OCI-LY3 (cell line): ENCODE measurements at regions not wholly inside any gene's neighbourhood (a gene's known extent, or its start where the extent isn't known, plus 50 kb on each side); places are given as distances from the start of the nearest gene placed in this dataset.

ENCODE experiments used
- H2AFZ ChIP-seq: fragments of 200-600, 300-600 bp; shearing (Covaris generic); 2 replicates; pipeline ENCODE4 v1.6.0; 2014; ENCODE audit warnings: antibody characterized with exemption, low read depth, low read length
- H3K27ac ChIP-seq: fragments of 200-600, 300-600 bp; sonication (generic); 2 replicates; pipeline ENCODE4 v1.5.1; 2014; ENCODE audit warnings: mild to moderate bottlenecking, low read length, moderate library complexity, mixed read lengths
- H3K27me3 ChIP-seq: fragments of 200-600, 300-600 bp; sonication (generic); 2 replicates; pipeline ENCODE4 v1.6.1; 2014; ENCODE audit warnings: low read depth, low read length, mixed read lengths
- H3K36me3 ChIP-seq: fragments of 200-600, 300-600 bp; sonication (generic); replicated peaks from 2 replicates; pipeline ENCODE3; 2014; ENCODE audit warnings: low read depth, low read length, mixed read lengths
- H3K4me1 ChIP-seq: fragments of 300-600, 200-600 bp; sonication (generic); 2 replicates; pipeline ENCODE4 v1.6.1; 2014; ENCODE audit warnings: low read length, mixed read lengths
- H3K4me2 ChIP-seq: fragments of 200-600, 300-600 bp; sonication (generic); 2 replicates; pipeline ENCODE4 v1.6.1; 2014; ENCODE audit warnings: low read length, mixed read lengths
- H3K4me3 ChIP-seq: fragments of 300-600, 200-600 bp; sonication (generic); 2 replicates; pipeline ENCODE4 v1.5.1; 2014; ENCODE audit warnings: antibody characterized with exemption, mild to moderate bottlenecking, low read length, moderate library complexity
- H3K79me2 ChIP-seq: fragments of 300-600, 200-600 bp; shearing (Covaris generic); 2 replicates; pipeline ENCODE4 v1.6.1; 2014; ENCODE audit warnings: mild to moderate bottlenecking, low read length, mixed read lengths
- H3K9ac ChIP-seq: fragments of 300-600, 200-600 bp; shearing (Covaris generic); 2 replicates; pipeline ENCODE4 v1.6.0; 2014; ENCODE audit warnings: mild to moderate bottlenecking, low read length, moderate library complexity
- H3K9me3 ChIP-seq: fragments of 200-600, 300-600 bp; shearing (Covaris generic); 2 replicates; pipeline ENCODE4 v1.6.1; 2014; ENCODE audit warnings: low read length, mixed read lengths; ENCODE audit not compliant: insufficient read depth
- H4K20me1 ChIP-seq: fragments of 200-600, 300-600 bp; sonication (generic); 2 replicates; pipeline ENCODE4 v1.6.1; 2016; ENCODE audit warnings: low read length, mixed read lengths; ENCODE audit not compliant: insufficient read depth
- EZH2phosphoT487 ChIP-seq: fragments of 200-600 bp; shearing (Covaris generic); IDR thresholded peaks from 2 replicates; pipeline ENCODE4 v1.6.1; 2018; ENCODE audit warnings: antibody characterized with exemption, mixed run types, low read depth
- TF ChIP-seq, protein P1 (sequence below): fragments of 200-600, 300-600 bp; sonication (generic); IDR thresholded peaks from 2 replicates; pipeline ENCODE4 v1.5.1; 2014; ENCODE audit warnings: antibody characterized with exemption, low read length, low read depth

- Histone ChIP-seq H3K4me1 (no peaks in the 10 kb centered on the region), H2AFZ (no peak overlapping the region), H3K4me3 (no peak overlapping the region), H3K9ac (no peak overlapping the region), H3K27me3 (no peaks in the 10 kb centered on the region), H3K9me3 (no peaks in the 10 kb centered on the region), H3K4me2 (no peak overlapping the region), H4K20me1 (no peaks in the 10 kb centered on the region), H3K36me3 (no peaks in the 10 kb centered on the region), H3K79me2 (no peaks in the 10 kb centered on the region), H3K27ac (no peak overlapping the region)
- TF ChIP-seq EZH2phosphoT487: no peak
- TF ChIP-seq, protein P1, sequence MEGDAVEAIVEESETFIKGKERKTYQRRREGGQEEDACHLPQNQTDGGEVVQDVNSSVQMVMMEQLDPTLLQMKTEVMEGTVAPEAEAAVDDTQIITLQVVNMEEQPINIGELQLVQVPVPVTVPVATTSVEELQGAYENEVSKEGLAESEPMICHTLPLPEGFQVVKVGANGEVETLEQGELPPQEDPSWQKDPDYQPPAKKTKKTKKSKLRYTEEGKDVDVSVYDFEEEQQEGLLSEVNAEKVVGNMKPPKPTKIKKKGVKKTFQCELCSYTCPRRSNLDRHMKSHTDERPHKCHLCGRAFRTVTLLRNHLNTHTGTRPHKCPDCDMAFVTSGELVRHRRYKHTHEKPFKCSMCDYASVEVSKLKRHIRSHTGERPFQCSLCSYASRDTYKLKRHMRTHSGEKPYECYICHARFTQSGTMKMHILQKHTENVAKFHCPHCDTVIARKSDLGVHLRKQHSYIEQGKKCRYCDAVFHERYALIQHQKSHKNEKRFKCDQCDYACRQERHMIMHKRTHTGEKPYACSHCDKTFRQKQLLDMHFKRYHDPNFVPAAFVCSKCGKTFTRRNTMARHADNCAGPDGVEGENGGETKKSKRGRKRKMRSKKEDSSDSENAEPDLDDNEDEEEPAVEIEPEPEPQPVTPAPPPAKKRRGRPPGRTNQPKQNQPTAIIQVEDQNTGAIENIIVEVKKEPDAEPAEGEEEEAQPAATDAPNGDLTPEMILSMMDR: no peak
Measured at GRCh38 chr19:30890033-30890432, 459.2 kb downstream of the TSHZ3 start.

- H4K20me1 ChIP-seq: no peaks in the 10 kb centered on the region
- H3K27ac ChIP-seq: no peak overlapping the region
- H3K79me2 ChIP-seq: no peaks in the 10 kb centered on the region
- TF ChIP-seq EZH2phosphoT487: no peak
- TF ChIP-seq, protein P1: no peak
- H3K27me3 ChIP-seq: no peaks in the 10 kb centered on the region
- no peak overlapping the region for H3K4me2 ChIP-seq
- no peak overlapping the region for H3K9ac ChIP-seq
- no peaks in the 10 kb centered on the region for H3K4me1 ChIP-seq
- no peaks in the 10 kb centered on the region for H3K36me3 ChIP-seq
- H3K4me3 ChIP-seq: no peak overlapping the region
- no peak overlapping the region for H2AFZ ChIP-seq
- no peaks in the 10 kb centered on the region for H3K9me3 ChIP-seq
Measured at GRCh38 chr19:30888937-30889336, 460.3 kb downstream of the TSHZ3 start.

DNA sequence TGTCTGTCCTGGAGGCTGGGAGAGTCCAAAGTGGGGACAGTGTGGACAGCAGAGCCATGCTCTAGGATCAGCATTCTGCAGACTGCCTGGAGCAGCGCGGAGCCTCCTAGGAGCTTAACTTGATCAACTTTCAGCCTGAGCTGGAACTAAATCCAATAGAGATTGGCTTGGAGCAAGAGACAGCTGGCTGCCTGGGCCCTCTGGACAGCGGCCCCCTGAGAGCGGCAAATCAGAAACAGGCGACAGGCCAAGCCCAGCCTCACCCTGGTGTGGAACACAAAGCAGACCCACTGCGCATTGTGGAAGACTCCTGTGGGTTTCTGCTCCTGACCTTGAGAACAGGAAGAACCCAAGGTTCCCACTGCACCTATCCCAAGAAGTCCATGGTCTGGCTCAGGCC lies 462.2 kb downstream of the TSHZ3 start:
- Histone ChIP-seq H3K4me2 (no peak overlapping the region), H4K20me1 (no peaks in the 10 kb centered on the region), H3K27ac (no peak overlapping the region), H2AFZ (no peak overlapping the region), H3K27me3 (no peaks in the 10 kb centered on the region), H3K36me3 (no peaks in the 10 kb centered on the region), H3K4me1 (no peaks in the 10 kb centered on the region), H3K9ac (no peak overlapping the region), H3K79me2 (no peaks in the 10 kb centered on the region), H3K9me3 (no peaks in the 10 kb centered on the region), H3K4me3 (no peak overlapping the region)
- no peak for TF ChIP-seq EZH2phosphoT487
- TF ChIP-seq, protein P1: no peak

DNA sequence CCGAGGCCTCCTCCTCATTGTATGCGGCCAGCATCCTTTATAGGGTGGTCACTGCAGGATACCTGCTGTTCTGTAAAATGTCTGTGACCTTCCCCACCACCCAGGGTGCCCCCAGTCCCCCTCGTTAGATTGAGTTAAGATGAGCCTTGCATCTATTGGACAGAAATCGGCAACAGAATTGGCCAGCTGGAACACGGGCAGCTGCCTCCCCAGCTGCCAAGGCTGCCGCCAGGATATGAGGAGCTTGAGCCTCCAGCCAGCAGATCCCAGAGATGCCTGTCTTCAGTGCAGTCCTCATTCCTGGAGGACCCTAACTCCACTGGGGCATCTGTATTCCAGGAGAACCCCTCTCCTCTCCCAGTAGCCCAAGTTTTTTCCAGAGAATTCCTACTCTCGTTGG lies 463.0 kb downstream of the TSHZ3 start:
- H3K27me3 ChIP-seq: no peaks in the 10 kb centered on the region
- H3K36me3 ChIP-seq: no peaks in the 10 kb centered on the region
- TF ChIP-seq EZH2phosphoT487: no peak
- TF ChIP-seq, protein P1: no peak
- no peaks in the 10 kb centered on the region for H3K9me3 ChIP-seq
- no peak overlapping the region for H3K27ac ChIP-seq
- H3K4me1 ChIP-seq: no peaks in the 10 kb centered on the region
- no peak overlapping the region for H3K9ac ChIP-seq
- no peaks in the 10 kb centered on the region for H3K79me2 ChIP-seq
- no peak overlapping the region for H3K4me3 ChIP-seq
- H3K4me2 ChIP-seq: no peak overlapping the region
- no peaks in the 10 kb centered on the region for H4K20me1 ChIP-seq
- H2AFZ ChIP-seq: no peak overlapping the region
